Kidney (tissue), 13 donors: ENCODE measurements at regions not wholly inside any gene's neighbourhood (a gene's known extent, or its start where the extent isn't known, plus 50 kb on each side); places are given as distances from the start of the nearest gene placed in this dataset.

Experiments
- DNase-seq, 5 donors: peaks; one replicate each; pipeline ENCODE4 v3.0.0-alpha.2; 2013 to 2020
- FAIRE-seq: peaks from 2 replicates; lab custom pipeline; 2012; peaks lifted over from hg19 to GRCh38; lab: Jason Lieb, UNC
- H3K27ac ChIP-seq, 2 donors: one replicate each; pipeline ENCODE4 v1.7.0; 2013; ENCODE audit warnings: low read depth in 2 of 2, low read length in 2 of 2, inconsistent platforms in 1 of 2
- H3K27me3 ChIP-seq: one replicate; pipeline ENCODE4 v1.7.1; 2013; ENCODE audit warnings: low read length, inconsistent platforms; ENCODE audit not compliant: control insufficient read depth, insufficient read depth
- H3K36me3 ChIP-seq, 3 donors: one replicate each; pipeline versions ENCODE4 v1.7.0 to v1.7.1; 2013; ENCODE audit warnings: low read length in 3 of 3, control low read depth in 1 of 3, inconsistent platforms in 1 of 3; ENCODE audit not compliant: insufficient read depth in 3 of 3, control insufficient read depth in 2 of 3
- H3K4me1 ChIP-seq, 3 donors: one replicate each; pipeline versions ENCODE4 v1.7.0 to v1.7.1; 2013; ENCODE audit warnings: low read length in 3 of 3, inconsistent platforms in 1 of 3, low read depth in 1 of 3; ENCODE audit not compliant: control insufficient read depth in 2 of 3, insufficient read depth in 2 of 3
- H3K4me3 ChIP-seq, 3 donors: one replicate each; pipeline versions ENCODE4 v1.7.0 to v1.8.1; 2013; ENCODE audit warnings: low read length in 3 of 3, control low read depth in 1 of 3, inconsistent platforms in 1 of 3
- H3K9ac ChIP-seq, 3 donors: one replicate each; pipeline versions ENCODE4 v1.7.0 to v1.7.1; 2013; ENCODE audit warnings: low read length in 3 of 3, control low read depth in 1 of 3, inconsistent platforms in 1 of 3
- H3K9me3 ChIP-seq, 3 donors: one replicate each; pipeline versions ENCODE4 v1.7.0 to v1.7.1; 2013; ENCODE audit warnings: low read length in 3 of 3, control low read depth in 1 of 3, inconsistent platforms in 1 of 3; ENCODE audit not compliant: control insufficient read depth in 2 of 3, insufficient read depth in 1 of 3
- CTCF ChIP-seq: IDR thresholded peaks from 3 replicates; pipeline ENCODE4 v1.5.1; 2012; ENCODE audit warnings: mild to moderate bottlenecking, moderate library complexity, borderline replicate concordance; ENCODE audit not compliant: insufficient read depth; ENCODE audit errors: extremely low read depth
- intact Hi-C: fragments of 100-400 bp; cut with DNase I; formaldehyde crosslinking; loops from one replicate; pipeline ENCODE4 v1.11.1; 2022
- donor health status: control.
- donor health status: control.
- donor health status: control.
- donor health status: control.
- donor health status: control.
- donor health status: DM: yes; HTN: yes; CAD: no.
- donor health status: Normal renal cell carcinoma (clear cell type).

GRCh38 chr6:49333345-49334125 is 129.5 kb downstream of the MMUT start:
- TF ChIP-seq CTCF: no peak
- Histone ChIP-seq H3K27me3 (no peaks in the 10 kb centered on the region), H3K4me1 (no peaks in the 10 kb centered on the region), H3K27ac (no peak overlapping the region), H3K36me3 (no peaks in the 10 kb centered on the region), H3K9me3 (no peaks in the 10 kb centered on the region), H3K4me3 (no peak overlapping the region), H3K9ac (no peak overlapping the region)
- FAIRE-seq: no peak
- intact Hi-C loops: no loop called here
- no peak for DNase-seq

GRCh38 chr6:49332781-49333180 is 130.3 kb downstream of the MMUT start:
- no peak for FAIRE-seq
- Histone ChIP-seq H3K36me3 (no peaks in the 10 kb centered on the region), H3K9ac (no peak overlapping the region), H3K4me1 (no peaks in the 10 kb centered on the region), H3K4me3 (no peak overlapping the region), H3K9me3 (no peaks in the 10 kb centered on the region), H3K27me3 (no peaks in the 10 kb centered on the region), H3K27ac (no peak overlapping the region)
- no peak for TF ChIP-seq CTCF
- intact Hi-C loops: no loop called here
- no peak for DNase-seq

- Histone ChIP-seq H3K27me3 (no peaks in the 10 kb centered on the region), H3K27ac (no peak overlapping the region), H3K4me3 (no peak overlapping the region), H3K4me1 (no peaks in the 10 kb centered on the region), H3K9ac (no peak overlapping the region), H3K9me3 (no peaks in the 10 kb centered on the region), H3K36me3 (no peaks in the 10 kb centered on the region)
- intact Hi-C loops: no loop called here
- TF ChIP-seq CTCF: no peak
- no peak for DNase-seq
- no peak for FAIRE-seq
Measured at GRCh38 chr6:49329186-49329585, 133.9 kb downstream of the MMUT start.
